Activated B cell treated with CpG ODN at 0.5 μM for 24 hours (primary cell): ENCODE measurements at regions not wholly inside any gene's neighbourhood (a gene's known extent, or its start where the extent isn't known, plus 50 kb on each side); places are given as distances from the start of the nearest gene placed in this dataset.

Source experiments
- ATAC-seq: fragments of 200-7000 bp; cut with Tn5 transposase; one replicate; pipeline ENCODE4 v1.10.0; 2021; ENCODE audit warnings: low read depth, mild to moderate bottlenecking, moderate library complexity
- CTCF ChIA-PET: fragments of 350-600 bp; sonication (Branson Sonifier 250); formaldehyde crosslinking; loops from one replicate; lab custom pipeline; 2021; ENCODE audit warnings: antibody characterized with exemption; lab: Charles Lee
- POLR2A ChIA-PET: fragments of 350-600 bp; sonication (Branson Sonifier 250); formaldehyde crosslinking; loops from one replicate; lab custom pipeline; 2021; ENCODE audit warnings: antibody characterized with exemption; lab: Charles Lee
- DNase-seq: peaks from one replicate; pipeline ENCODE4 v3.0.0; 2022
- H3K27ac Mint-ChIP-seq: one replicate; pipeline ENCODE4 v1.8.0; 2020; ENCODE audit warnings: mixed read lengths
- H3K27me3 Mint-ChIP-seq: one replicate; pipeline ENCODE4 v1.8.0; 2021; ENCODE audit warnings: mixed read lengths
- H3K36me3 Mint-ChIP-seq: one replicate; pipeline ENCODE4 v1.8.0; 2021; ENCODE audit warnings: low read depth, mixed read lengths
- H3K4me1 Mint-ChIP-seq: one replicate; pipeline ENCODE4 v1.8.0; 2021; ENCODE audit warnings: mixed read lengths
- H3K4me3 Mint-ChIP-seq: one replicate; pipeline ENCODE4 v1.8.0; 2020; ENCODE audit warnings: mild to moderate bottlenecking, mixed read lengths
- H3K9me3 Mint-ChIP-seq: one replicate; pipeline ENCODE4 v1.8.0; 2020; ENCODE audit warnings: mixed read lengths
- intact Hi-C: fragments of 100-400 bp; cut with micrococcal nuclease; formaldehyde crosslinking; loops from one replicate; pipeline ENCODE4 v1.15.1; 2024
- TF ChIP-seq, protein P1 (sequence below): fragments of 200-600 bp; IDR thresholded peaks from one replicate; pipeline ENCODE4 v1.8.0; 2022; ENCODE audit warnings: antibody characterized with exemption, mild to moderate bottlenecking

- Mint-ChIP-seq H3K27ac (no peak overlapping the region), H3K9me3 (no peaks in the 10 kb centered on the region), H3K27me3 (peaks cover 12% of the 10 kb centered on the region), H3K36me3 (no peaks in the 10 kb centered on the region), H3K4me3 (no peak overlapping the region), H3K4me1 (no peaks in the 10 kb centered on the region)
- intact Hi-C loops = no loop called here
- DNase-seq = no peak
- TF ChIP-seq, protein P1, sequence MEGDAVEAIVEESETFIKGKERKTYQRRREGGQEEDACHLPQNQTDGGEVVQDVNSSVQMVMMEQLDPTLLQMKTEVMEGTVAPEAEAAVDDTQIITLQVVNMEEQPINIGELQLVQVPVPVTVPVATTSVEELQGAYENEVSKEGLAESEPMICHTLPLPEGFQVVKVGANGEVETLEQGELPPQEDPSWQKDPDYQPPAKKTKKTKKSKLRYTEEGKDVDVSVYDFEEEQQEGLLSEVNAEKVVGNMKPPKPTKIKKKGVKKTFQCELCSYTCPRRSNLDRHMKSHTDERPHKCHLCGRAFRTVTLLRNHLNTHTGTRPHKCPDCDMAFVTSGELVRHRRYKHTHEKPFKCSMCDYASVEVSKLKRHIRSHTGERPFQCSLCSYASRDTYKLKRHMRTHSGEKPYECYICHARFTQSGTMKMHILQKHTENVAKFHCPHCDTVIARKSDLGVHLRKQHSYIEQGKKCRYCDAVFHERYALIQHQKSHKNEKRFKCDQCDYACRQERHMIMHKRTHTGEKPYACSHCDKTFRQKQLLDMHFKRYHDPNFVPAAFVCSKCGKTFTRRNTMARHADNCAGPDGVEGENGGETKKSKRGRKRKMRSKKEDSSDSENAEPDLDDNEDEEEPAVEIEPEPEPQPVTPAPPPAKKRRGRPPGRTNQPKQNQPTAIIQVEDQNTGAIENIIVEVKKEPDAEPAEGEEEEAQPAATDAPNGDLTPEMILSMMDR = no peak
- ChIA-PET POLR2A (no interaction called here), CTCF (no interaction called here)
- no peak for ATAC-seq
Measured at GRCh38 chr2:225130093-225130492, 87.8 kb upstream of the DOCK10 start.

DNA sequence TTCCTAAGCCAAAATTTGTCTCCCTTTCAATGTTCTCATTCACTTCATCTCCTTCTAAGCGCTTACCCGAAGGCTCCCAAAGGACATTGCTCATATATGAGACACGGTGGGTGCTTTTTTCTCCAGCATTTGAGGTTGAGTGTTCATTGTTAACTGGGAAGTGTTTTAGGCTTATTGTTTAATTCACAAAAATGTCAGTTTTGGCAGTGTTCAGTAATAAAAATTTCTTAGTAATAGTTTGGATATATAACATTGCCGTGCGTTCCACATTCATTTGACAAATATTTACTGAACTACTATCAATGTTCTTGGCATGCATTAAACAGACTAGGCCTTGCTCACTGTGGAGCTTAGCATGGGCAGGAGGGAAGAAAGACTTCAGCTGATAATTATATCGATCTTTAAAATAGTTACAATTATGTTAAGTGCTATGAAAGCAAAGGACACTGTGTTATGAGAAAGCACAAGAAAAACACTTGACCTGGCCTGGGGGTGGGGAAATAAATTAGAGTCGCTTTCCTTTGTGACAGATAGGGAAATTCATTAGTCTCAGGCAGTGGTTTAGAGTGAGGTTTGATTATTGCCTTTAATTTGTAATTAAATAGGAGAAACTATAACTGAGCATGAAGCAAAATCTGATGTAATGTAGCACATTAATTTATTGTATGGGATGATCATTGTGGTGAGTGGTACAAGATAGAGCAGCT, 82.2 kb upstream of the DOCK10 start:
- Mint-ChIP-seq H3K4me3 (no peak overlapping the region), H3K9me3 (no peaks in the 10 kb centered on the region), H3K4me1 (no peaks in the 10 kb centered on the region), H3K27ac (no peak overlapping the region), H3K36me3 (no peaks in the 10 kb centered on the region), H3K27me3 (peaks cover 8% of the 10 kb centered on the region)
- DNase-seq = no peak
- ChIA-PET POLR2A (no interaction called here), CTCF (interaction anchor here (1.0 to 2.3 kb wide), 4 partner anchors 122 to 536 kb away, joined by 3 to 12 read pairs (median 4); no protein-coding TSS in a partner anchor)
- no peak for ATAC-seq
- TF ChIP-seq, protein P1 = no peak
- intact Hi-C loops = loop anchor here (10.0 kb wide), 1 partner anchor 1860 kb away; no protein-coding TSS in a partner anchor

DNA sequence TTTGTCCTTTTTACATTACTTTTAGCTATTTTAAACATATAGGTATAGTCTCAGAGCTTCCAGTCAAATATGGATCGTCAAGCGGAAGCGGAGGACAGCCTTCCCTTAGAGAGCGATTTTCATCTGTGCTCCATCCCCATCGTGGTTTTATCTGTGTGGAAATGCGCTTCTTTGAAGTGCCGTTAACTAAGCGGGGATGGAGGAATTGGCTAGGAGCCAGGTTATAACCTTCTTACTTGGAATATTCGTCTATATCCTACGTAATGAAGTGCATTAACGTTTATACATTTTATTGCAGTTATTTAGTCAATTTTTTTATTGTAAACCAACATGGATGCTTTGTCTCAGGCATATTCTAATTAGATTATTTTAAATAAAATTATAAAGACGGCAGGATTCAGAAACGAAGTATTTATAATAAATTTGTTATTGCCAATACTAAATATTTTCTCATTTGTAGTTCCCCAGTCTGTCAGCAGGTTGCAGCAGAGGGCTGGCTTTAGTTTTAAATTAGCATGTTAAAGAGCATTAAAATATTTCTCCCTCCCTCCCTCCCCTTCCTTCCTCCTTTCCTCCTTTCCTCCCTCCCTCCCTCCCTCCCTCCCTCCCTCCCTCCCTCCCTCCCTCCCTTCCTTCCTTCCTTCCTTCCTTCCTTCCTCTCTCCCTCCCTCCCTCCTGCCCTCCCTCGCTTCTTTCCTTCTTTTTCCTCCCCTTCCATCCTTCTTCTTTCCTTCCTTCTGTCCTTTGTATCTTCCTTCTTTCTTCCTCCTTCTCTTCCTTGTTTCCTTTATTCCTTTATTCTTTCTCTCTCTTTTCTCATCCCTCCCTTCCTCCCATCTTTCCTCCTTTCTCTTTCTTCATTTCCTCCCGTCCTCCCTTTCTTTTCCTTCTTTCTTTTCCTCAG, 80.6 kb upstream of the DOCK10 start:
- TF ChIP-seq, protein P1 = no peak
- ChIA-PET POLR2A (no interaction called here), CTCF (interaction anchor here (0.8 to 1.5 kb wide), 8 partner anchors 9 to 542 kb away, joined by 3 to 7 read pairs (median 3); no protein-coding TSS in a partner anchor)
- ATAC-seq = no peak
- H3K27me3 Mint-ChIP-seq = peaks cover 6% of the 10 kb centered on the region
- intact Hi-C loops = loop anchor here (1.0 to 10.0 kb wide), 5 partner anchors 121 to 1862 kb away; no protein-coding TSS in a partner anchor
- no peaks in the 10 kb centered on the region for H3K9me3 Mint-ChIP-seq
- no peak overlapping the region for H3K27ac Mint-ChIP-seq
- H3K4me3 Mint-ChIP-seq = no peak overlapping the region
- no peaks in the 10 kb centered on the region for H3K4me1 Mint-ChIP-seq
- H3K36me3 Mint-ChIP-seq = no peaks in the 10 kb centered on the region
- DNase-seq = no peak

- CTCF ChIA-PET = interaction anchor here (0.8 to 1.5 kb wide), 6 partner anchors 9 to 543 kb away, joined by 3 to 7 read pairs (median 3); no protein-coding TSS in a partner anchor
- Mint-ChIP-seq H3K27ac (no peak overlapping the region), H3K4me1 (peaks cover 5% of the 10 kb centered on the region), H3K27me3 (peaks cover 2% of the 10 kb centered on the region), H3K9me3 (no peaks in the 10 kb centered on the region), H3K36me3 (no peaks in the 10 kb centered on the region), H3K4me3 (no peak overlapping the region)
- ATAC-seq = no peak
- TF ChIP-seq, protein P1 = no peak
- POLR2A ChIA-PET = no interaction called here
- intact Hi-C loops = loop anchor here (2.0 to 10.0 kb wide), 2 partner anchors 435 to 1863 kb away; no protein-coding TSS in a partner anchor
- no peak for DNase-seq
Measured at GRCh38 chr2:225122007-225122406, 79.7 kb upstream of the DOCK10 start.
